NT2/D1 (cell line): ENCODE measurements at regions not wholly inside any gene's neighbourhood (a gene's known extent, or its start where the extent isn't known, plus 50 kb on each side); places are given as distances from the start of the nearest gene placed in this dataset.

ENCODE experiments used
- DNase-seq: peaks from one replicate; pipeline ENCODE4 v3.0.0-alpha.2; 2011; ENCODE audit warnings: low read depth, low spot score
- H3K27me3 ChIP-seq: 2 replicates; pipeline ENCODE4 v1.6.0; 2011; ENCODE audit warnings: mild to moderate bottlenecking; ENCODE audit not compliant: insufficient read length, insufficient read depth
- H3K36me3 ChIP-seq: 2 replicates; pipeline ENCODE4 v1.6.1; 2011; ENCODE audit warnings: mild to moderate bottlenecking, low read length, mixed read lengths; ENCODE audit not compliant: insufficient read depth, insufficient read length
- H3K4me1 ChIP-seq: 2 replicates; pipeline ENCODE4 v1.5.1; 2011; ENCODE audit not compliant: insufficient read depth, insufficient read length
- H3K4me3 ChIP-seq: 2 replicates; pipeline ENCODE4 v1.5.1; 2011; ENCODE audit warnings: low read depth; ENCODE audit not compliant: insufficient read length
- H3K9ac ChIP-seq: 2 replicates; pipeline ENCODE4 v1.6.0; 2011; ENCODE audit warnings: low read depth; ENCODE audit not compliant: insufficient read length
- H3K9me3 ChIP-seq: 2 replicates; pipeline ENCODE4 v1.5.1; 2011; ENCODE audit warnings: mild to moderate bottlenecking, low read length; ENCODE audit not compliant: insufficient read depth
- SUZ12 ChIP-seq: IDR thresholded peaks from 2 replicates; pipeline ENCODE4 v1.6.1; 2011; ENCODE audit not compliant: insufficient read length, insufficient read depth; ENCODE audit errors: extremely low read depth
- YY1 ChIP-seq: IDR thresholded peaks from 2 replicates; pipeline ENCODE4 v1.6.1; 2011; ENCODE audit not compliant: insufficient read length, insufficient read depth
- ZNF274 ChIP-seq: IDR thresholded peaks from 2 replicates; pipeline ENCODE4 v1.6.1; 2011; ENCODE audit warnings: mild to moderate bottlenecking, low read depth, low read length

- DNase-seq: no peak
- Histone ChIP-seq H3K9ac (no peak overlapping the region), H3K27me3 (no peaks in the 10 kb centered on the region), H3K4me3 (no peak overlapping the region), H3K36me3 (no peaks in the 10 kb centered on the region), H3K4me1 (no peaks in the 10 kb centered on the region), H3K9me3 (no peaks in the 10 kb centered on the region)
- TF ChIP-seq SUZ12: no peak
- no peak for TF ChIP-seq YY1
- no peak for TF ChIP-seq ZNF274
Observed at GRCh38 chr1:185495007-185495406, 178.0 kb upstream of the IVNS1ABP start.

- Histone ChIP-seq H3K9me3 (no peaks in the 10 kb centered on the region), H3K9ac (no peak overlapping the region), H3K4me1 (no peaks in the 10 kb centered on the region), H3K27me3 (no peaks in the 10 kb centered on the region), H3K36me3 (no peaks in the 10 kb centered on the region), H3K4me3 (no peak overlapping the region)
- no peak for TF ChIP-seq YY1
- no peak for TF ChIP-seq ZNF274
- DNase-seq: no peak
Observed at GRCh38 chr1:185492089-185492825, 175.2 kb upstream of the IVNS1ABP start.

GRCh38 chr1:185491604-185492003, 174.6 kb upstream of the IVNS1ABP start:
- Histone ChIP-seq H3K4me1 (no peaks in the 10 kb centered on the region), H3K27me3 (no peaks in the 10 kb centered on the region), H3K36me3 (no peaks in the 10 kb centered on the region), H3K4me3 (no peak overlapping the region), H3K9ac (no peak overlapping the region), H3K9me3 (no peaks in the 10 kb centered on the region)
- TF ChIP-seq ZNF274 (no peak), YY1 (no peak), SUZ12 (no peak)
- no peak for DNase-seq

- H3K27me3 ChIP-seq: no peaks in the 10 kb centered on the region
- no peak overlapping the region for H3K9ac ChIP-seq
- TF ChIP-seq SUZ12 (no peak), ZNF274 (no peak), YY1 (no peak)
- no peak for DNase-seq
- no peaks in the 10 kb centered on the region for H3K9me3 ChIP-seq
- H3K4me3 ChIP-seq: no peak overlapping the region
- H3K36me3 ChIP-seq: no peaks in the 10 kb centered on the region
- no peaks in the 10 kb centered on the region for H3K4me1 ChIP-seq
Observed at GRCh38 chr1:185490924-185491323, 173.9 kb upstream of the IVNS1ABP start.

GRCh38 chr1:185489406-185489805, 172.4 kb upstream of the IVNS1ABP start:
- DNase-seq: no peak
- Histone ChIP-seq H3K9me3 (no peaks in the 10 kb centered on the region), H3K9ac (no peak overlapping the region), H3K27me3 (no peaks in the 10 kb centered on the region), H3K36me3 (no peaks in the 10 kb centered on the region), H3K4me3 (no peak overlapping the region), H3K4me1 (no peaks in the 10 kb centered on the region)
- TF ChIP-seq YY1 (no peak), SUZ12 (no peak)

GRCh38 chr1:185488808-185489207, 171.8 kb upstream of the IVNS1ABP start:
- Histone ChIP-seq H3K4me1 (no peaks in the 10 kb centered on the region), H3K9me3 (no peaks in the 10 kb centered on the region), H3K9ac (no peak overlapping the region), H3K27me3 (no peaks in the 10 kb centered on the region), H3K4me3 (no peak overlapping the region), H3K36me3 (no peaks in the 10 kb centered on the region)
- no peak for DNase-seq
- TF ChIP-seq YY1 (no peak), SUZ12 (no peak), ZNF274 (no peak)

GRCh38 chr1:185487936-185488335, 170.9 kb upstream of the IVNS1ABP start:
- Histone ChIP-seq H3K4me3 (no peak overlapping the region), H3K27me3 (no peaks in the 10 kb centered on the region), H3K36me3 (no peaks in the 10 kb centered on the region), H3K9me3 (no peaks in the 10 kb centered on the region), H3K9ac (no peak overlapping the region), H3K4me1 (no peaks in the 10 kb centered on the region)
- no peak for DNase-seq
- no peak for TF ChIP-seq ZNF274
- TF ChIP-seq YY1: no peak
- TF ChIP-seq SUZ12: no peak

- no peak for DNase-seq
- no peaks in the 10 kb centered on the region for H3K4me1 ChIP-seq
- no peaks in the 10 kb centered on the region for H3K27me3 ChIP-seq
- H3K9ac ChIP-seq: no peak overlapping the region
- no peak overlapping the region for H3K4me3 ChIP-seq
- H3K36me3 ChIP-seq: no peaks in the 10 kb centered on the region
- no peaks in the 10 kb centered on the region for H3K9me3 ChIP-seq
- no peak for TF ChIP-seq YY1
- no peak for TF ChIP-seq SUZ12
Observed at GRCh38 chr1:185487026-185487425, 170.0 kb upstream of the IVNS1ABP start.
